Fibroblast of skin of left biceps (primary cell): ENCODE measurements at regions not wholly inside any gene's neighbourhood (a gene's known extent, or its start where the extent isn't known, plus 50 kb on each side); places are given as distances from the start of the nearest gene placed in this dataset.

Experiments used
- DNase-seq, 2 experiments: peaks; one replicate each; pipeline ENCODE4 v3.0.0-alpha.2; 2013; ENCODE audit warnings: low read depth in 2 of 2

- no peak for DNase-seq
Observed at GRCh38 chr5:96340357-96340756, 92.7 kb downstream of the PCSK1 start.

- no peak for DNase-seq
Observed at GRCh38 chr5:96339862-96340261, 93.2 kb downstream of the PCSK1 start.

DNA sequence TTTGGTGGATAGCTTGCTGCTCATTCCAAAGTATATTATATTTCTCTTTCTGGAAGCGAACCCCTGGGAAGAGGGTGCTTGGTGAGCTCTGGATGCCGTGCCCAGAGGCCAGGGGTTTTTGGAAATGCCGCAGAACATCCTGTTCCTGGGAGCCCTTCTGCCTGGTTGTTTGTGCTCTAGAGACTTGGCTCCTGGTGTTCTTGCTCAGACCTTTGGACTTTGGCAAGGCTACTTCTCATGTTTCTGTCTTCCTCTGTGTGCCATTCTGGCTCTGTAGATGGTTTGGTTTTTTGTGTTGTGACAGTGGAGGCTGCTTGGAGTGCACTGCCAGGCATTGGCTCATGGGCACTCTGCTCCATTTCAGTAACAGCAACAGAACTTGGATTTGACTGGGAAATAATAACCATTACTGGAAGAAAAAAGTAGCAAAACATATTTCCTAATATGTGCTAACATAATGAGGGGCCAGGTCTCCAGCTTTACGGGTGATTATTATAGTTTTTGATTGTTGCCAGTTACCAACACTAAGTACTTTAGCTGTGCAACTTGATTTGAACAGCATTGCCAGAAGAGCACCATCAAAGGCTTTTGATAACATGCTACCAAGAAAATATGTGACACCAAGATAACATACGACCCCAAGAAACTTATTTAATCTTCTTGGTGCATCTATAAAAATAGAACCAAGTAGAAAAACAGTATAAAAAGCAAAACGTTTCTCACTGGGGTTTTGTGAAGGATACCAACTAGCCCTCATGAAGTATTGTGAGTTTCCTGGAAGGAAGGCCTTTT, 94.2 kb downstream of the PCSK1 start:
- no peak for DNase-seq

GRCh38 chr5:96338091-96338490, 95.0 kb downstream of the PCSK1 start:
- no peak for DNase-seq

- DNase-seq = no peak
Observed at GRCh38 chr5:96337048-96337781, 95.8 kb downstream of the PCSK1 start.

- DNase-seq = peak; percentile 79 to 82
Observed at GRCh38 chr5:96336351-96336985, 96.6 kb downstream of the PCSK1 start.

DNA sequence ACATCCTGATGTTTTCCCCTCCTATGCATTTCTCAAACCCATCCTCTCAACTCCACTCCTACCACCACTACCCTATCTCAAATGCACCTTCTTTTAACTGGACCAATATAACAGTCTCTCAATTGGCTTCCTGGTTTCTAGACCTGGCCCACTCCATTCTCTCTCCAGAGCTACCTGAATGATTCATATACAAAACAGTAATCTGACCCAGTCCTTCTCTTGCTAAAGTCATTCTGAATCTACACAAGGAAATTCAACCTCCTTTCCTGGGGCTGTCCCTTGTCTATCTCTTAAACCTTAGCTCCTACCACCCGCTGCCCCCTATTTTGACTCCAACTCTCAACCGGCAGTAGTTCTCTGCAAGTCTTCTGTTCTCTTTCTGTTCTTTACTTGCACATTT, 97.2 kb downstream of the PCSK1 start:
- no peak for DNase-seq

DNA sequence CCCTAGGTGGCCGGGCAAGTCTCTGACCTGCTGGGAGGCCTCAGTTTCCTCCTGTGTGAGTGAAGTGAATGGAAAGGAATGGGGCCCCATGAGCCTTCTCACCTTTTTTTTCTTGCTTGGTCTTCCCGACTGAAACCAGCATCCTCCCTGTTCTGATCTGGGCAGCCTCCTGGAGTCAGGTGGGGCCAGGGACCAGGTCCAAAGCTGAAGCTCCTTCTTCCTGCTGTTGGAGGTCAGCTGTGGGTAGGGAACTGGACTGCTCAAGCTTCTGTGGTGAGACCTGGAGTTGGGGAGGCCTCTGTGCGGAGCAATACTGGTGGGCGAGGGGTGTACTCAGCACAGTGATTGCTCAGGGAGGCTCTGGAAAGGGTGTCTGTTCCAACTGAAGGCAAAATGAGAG, 99.7 kb downstream of the PCSK1 start:
- DNase-seq = no peak

DNA sequence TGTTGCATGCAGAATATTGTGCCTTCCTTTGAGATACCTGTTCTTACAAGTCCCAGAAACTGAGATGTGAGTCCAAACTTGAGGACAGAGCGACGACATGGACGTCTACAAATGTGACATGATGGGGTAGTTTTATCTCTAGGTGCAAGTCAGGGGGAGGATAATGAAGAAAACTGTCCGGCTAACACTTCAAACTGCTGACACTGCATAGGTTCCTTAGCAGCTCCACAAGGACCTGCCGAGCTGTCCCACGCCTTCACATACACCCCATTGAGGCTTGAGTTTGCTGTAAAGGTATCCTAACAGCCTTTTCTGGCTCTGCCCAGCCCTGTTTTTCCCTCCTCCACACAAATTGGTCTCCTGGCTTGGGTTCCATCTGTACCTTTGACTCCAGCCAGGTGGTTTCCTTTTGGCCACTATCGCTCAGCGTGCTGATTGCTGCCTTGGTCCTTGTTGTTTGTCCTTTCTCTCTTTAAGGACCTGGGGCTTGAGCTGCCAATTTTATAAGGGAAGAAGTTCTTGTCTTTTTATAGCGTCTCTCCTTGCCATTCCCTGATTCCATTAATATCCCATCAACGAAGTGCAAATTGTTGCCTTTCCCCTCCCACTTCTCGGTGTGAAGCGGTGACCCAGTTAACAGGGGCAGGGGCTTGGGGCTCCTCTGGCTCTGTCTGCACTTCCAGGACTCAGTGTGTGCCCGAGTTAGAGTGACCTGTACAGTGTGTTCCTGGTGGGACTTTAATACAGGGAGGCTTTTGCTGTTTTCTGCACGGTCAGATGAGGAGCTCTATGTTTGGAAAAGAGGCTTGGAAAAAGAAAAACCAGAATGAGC, 100.3 kb downstream of the PCSK1 start:
- DNase-seq = no peak

GRCh38 chr5:96331681-96332361, 101.2 kb downstream of the PCSK1 start:
- DNase-seq = no peak

DNA sequence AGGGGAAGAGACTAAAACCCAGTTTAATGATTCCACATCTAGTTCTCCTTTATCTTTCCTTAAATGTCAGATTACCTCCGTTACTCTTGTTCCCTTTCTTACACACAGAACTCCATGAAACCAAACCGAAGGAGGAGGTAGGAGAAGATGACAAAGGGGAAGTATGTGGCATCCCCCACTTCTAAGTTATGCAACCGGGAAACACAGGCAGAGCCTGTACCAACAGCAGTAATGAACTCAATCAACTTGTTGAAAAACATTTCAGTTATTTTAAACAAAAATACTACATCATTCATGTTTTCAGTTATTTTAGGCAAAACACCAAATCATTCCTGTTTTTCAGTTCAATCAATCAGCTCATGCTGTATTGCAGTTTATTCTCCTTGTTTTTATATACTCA, 101.8 kb downstream of the PCSK1 start:
- DNase-seq = no peak

- no peak for DNase-seq
Observed at GRCh38 chr5:96330530-96331140, 102.4 kb downstream of the PCSK1 start.

- DNase-seq = no peak
Observed at GRCh38 chr5:96329886-96330529, 103.0 kb downstream of the PCSK1 start.

- no peak for DNase-seq
Observed at GRCh38 chr5:96329289-96329688, 103.8 kb downstream of the PCSK1 start.

GRCh38 chr5:96327722-96328121, 105.3 kb downstream of the PCSK1 start:
- DNase-seq = no peak

DNA sequence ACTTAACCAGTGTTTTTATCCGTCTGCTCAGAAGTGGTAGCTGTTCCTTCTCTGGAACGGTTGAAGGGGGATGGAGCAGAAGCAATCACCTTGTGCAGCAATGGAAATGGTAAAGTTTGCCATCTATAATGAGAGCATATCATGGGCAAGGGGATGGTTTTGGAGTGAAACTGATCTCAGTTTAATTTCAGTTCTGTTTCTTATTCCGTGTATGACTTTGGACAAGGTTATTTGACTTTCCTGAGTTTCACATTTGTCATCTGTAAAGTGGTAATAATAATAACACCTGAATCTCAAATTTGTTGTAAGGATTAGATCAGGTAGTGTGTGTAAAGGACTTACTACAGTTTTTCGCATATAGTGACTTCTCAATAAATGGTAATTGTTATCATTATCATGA, 106.1 kb downstream of the PCSK1 start:
- DNase-seq = no peak

DNA sequence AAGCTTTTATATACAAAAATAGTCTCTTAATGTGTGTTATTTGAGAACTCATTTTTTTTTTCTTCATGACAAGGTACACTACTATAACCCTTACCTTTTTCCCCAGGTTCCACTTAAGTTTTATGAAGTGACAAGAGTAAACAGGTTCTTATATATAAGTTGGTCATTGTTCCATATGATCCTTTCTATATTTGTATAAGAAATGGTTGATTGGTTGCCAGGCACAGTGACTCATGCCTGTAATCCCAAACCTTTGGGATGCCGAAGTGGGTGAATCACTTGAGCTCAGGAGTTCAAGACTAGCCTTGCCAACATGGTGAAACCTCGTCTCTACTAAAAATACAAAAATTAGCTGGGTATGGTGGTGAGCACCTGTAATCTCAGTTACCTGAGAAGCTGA, 108.3 kb downstream of the PCSK1 start:
- DNase-seq = peak; percentile 75 to 78

DNA sequence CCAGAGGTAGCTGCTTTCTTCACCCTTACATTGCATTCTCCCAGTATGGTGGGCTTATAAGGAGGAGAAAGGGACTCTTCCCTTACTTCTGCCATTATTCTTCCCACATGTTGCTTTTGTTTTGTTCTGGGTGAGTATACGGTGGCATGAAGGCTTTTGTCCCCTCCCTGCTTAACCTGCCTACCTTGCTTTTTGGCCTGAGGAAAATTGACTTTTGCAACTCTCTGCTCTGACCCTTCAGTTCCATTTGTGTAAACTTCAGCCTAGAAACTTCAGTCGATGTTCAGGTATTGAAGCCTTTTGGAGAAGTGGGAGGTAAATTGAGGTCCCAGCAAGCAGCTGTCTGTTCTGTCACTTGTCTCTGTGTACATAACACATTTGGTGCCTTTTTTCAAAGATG, 110.2 kb downstream of the PCSK1 start:
- DNase-seq = no peak

GRCh38 chr5:96322217-96322616, 110.8 kb downstream of the PCSK1 start:
- DNase-seq = no peak

DNA sequence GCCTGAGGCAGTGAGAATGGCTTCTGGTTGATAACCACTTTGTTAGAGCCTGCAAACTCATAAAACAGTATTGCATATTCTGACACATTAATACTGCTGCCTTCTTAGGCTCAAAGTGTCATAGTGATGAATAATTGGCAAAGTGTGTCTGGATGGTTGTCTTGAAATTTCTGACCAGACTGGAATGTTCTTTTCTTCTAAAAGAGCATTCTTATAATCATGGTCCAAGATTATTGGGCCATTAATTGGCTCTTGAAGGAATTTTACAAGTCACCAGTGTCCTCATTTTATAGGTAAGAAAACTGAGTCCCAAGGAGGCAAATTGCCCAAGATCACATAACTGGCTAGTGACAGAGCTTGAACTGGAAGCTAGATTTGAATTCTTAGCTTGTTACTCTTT, 111.7 kb downstream of the PCSK1 start:
- no peak for DNase-seq
